Suppressor macrophage treated with lipopolysaccharide for 1 hour (primary cell): ENCODE measurements at regions not wholly inside any gene's neighbourhood (a gene's known extent, or its start where the extent isn't known, plus 50 kb on each side); places are given as distances from the start of the nearest gene placed in this dataset.

Source experiments
- DNase-seq, 3 donors: peaks; one replicate each; pipeline ENCODE4 v3.0.0-alpha.2; 2020 to 2022

DNA sequence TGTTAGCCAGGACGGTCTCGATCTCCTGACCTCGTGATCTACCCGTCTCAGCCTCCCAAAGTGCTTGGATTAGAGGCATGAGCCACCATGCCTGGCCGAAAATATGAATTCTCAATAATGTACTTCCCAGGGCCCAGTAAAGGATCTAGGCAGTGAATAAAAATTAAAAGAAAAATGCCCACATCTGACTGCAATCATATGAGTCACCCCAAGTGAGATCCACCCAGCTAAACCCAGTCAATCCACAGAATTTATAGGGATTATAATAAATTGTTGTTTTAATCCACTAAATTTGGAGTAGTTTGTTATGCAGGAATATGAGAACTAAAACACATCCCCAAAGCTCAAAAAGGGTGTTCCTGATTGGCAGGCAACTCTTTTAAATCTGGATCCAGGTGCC, 93.5 kb upstream of the STK39 start:
- DNase-seq, result no peak

DNA sequence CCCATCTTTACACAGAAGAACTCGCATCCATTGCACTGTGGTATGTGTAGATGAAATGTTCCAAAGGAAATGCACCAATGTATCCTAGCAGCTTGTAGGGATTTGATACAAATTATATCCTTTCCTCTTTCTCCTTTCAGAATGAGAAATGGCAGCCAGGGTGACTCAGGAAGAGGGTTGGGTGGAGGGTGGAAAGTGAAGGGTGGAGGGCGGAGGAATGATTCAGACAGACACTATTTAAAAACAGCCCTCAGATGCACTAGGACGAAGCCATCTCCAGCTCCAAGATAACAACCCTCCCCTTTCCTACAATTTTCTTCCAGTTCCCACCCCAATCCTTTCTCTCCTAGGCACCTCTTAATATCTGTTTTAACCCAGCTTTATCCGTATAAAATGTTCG, 96.2 kb upstream of the STK39 start:
- DNase-seq, result peak in 1 of 3 donors; percentile 8

DNA sequence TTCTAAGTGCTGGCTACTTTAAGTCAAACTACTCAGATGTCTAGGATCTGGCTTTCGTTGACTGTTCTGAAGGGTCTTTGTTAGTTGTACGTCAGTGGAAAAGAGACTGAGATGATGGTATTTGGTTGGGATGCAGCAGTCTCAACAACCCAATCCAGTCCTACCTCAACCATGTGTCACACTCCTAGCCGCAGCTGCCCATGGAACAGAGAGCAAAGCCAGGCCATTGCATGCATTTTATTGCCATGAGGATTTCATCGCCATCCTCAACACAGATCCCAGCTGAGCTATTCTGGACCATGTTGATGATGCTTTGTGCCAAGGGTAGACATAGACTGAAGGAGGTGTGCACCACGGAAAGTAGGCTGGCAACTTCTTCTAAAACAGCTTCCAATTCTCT, 97.3 kb upstream of the STK39 start:
- no peak for DNase-seq

DNA sequence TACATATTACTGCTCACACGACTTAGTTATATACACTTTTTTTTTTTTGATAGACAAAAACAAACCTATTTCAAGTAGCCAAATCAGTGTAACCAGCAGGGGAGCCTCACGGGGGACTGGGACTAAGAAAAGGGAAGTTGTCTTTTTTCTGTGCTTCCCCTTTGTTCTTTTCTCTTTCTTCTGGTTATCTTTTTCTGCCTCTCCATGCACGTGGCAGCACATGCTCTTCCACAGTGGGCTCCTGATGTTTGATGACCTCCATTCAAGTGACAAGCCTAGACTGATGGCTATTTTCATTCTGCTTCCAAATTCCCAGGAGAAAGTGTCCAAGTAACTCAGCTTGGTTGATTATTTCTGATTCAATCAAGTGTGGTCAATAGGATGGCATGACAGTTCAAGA, 98.2 kb upstream of the STK39 start:
- peak; percentile 29 to 45 (median 41) for DNase-seq

DNA sequence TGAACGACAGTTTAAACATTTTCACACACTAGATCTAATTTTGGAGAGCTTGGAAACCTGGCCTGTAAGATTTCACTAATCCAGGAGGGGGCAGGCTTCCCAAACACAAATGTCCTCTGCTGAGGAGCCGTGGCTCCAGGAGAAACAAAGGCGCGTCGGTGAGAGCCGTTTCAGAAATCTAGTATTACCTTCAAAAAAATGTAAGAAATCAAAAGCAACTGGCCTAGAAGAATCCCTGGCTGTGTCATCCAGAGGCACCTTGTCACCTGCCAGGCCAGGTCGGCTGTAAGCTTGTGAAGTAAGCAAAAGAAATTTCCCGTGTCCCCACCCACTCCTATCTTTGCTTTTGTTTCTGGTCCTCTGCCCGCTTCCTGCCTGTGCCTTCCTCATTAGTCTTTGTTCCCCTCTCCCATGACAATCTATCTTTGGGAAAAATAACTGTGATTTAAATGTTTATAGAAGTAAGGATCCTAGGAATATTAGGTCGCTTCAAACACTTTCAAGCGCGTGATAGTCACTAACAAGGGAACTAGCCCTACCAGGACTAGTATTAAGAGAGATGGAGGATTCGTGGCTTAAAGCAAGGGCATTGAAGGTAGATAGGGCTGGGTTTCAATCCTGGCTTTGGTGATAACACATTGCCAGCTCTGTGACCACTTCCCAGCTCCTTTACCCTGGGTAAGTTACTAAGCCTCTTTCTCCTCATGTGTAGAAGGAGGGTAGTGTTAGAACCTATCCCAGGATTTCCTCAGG, 99.5 kb upstream of the STK39 start:
- peak; percentile 76 to 85 (median 83) for DNase-seq

DNA sequence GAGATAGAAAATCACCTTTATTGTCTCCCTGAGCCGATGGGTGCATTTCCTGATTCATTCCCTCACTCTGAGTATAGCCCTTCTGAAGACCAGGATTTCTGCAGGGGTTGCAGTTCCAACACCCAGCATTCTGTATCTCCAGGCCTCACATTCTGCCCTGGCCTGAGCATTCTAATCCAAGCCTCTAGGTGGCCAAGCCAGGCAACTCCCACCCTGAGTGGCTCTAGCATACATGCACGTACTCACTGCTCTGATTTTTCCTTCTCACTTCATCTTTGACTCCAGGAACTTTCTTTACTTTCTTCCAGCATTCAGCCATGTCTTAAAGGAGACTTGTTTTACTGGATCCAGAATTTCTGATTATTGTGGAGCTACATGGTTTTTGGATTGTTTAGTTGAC, 100.7 kb upstream of the STK39 start:
- peak; percentile 53 to 61 (median 59) for DNase-seq

DNA sequence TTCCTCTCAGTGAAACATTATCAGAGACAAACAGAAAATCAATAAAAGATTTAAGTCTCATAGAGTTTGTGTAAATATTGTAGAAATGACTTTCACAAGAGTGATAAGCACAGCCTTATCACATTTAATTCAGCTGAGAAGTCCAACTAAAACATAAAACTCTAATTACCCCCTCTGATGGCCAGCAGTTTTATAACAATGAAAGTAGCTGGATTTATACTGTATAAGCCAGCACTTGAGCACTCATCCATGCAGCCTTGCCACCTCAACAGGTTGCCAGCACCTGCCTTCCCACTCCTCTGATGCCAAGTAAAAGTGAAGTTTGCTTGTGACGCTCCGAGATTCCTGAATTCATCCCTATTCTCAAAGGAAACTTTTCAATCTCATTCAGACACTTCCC, 103.0 kb upstream of the STK39 start:
- no peak for DNase-seq

GRCh38 chr2:168353251-168353650, 102.8 kb upstream of the CERS6 start:
- no peak for DNase-seq

- DNase-seq, result no peak
Measured at GRCh38 chr2:168354499-168354898, 101.6 kb upstream of the CERS6 start.

GRCh38 chr2:168355121-168355520, 101.0 kb upstream of the CERS6 start:
- no peak for DNase-seq

DNA sequence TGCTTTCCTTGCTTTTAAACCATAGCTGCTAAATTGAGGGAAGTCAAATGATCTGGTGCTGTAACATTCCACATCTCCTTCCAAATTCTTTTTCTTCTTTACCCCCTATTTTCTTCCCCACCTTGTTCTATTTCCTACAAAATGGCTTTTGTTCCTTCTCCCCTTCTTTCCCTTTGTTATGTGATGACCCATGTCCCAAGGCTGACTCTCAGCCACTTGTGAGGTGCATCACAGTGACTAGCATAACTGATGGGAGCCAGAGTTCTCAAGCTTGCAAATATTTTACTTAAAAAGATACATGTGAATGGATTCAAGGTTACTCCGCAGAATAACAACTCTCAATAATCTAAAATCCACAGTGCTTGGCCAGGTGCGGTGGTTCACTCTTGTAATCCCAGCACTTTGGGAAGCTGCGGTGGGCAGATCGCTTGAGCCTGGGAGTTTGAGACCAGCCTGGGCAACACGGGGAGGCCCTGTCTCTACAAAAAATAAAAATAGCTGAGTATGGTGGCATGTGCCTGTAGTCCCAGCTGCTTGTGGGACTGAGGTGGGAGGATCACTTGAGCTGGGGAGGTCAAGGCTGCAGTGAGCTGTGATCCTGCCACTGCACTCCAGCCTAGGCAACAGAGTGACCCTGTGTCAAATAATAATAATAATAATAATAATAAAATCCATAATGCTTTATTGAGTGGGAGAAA, 100.1 kb upstream of the CERS6 start:
- DNase-seq, result no peak

GRCh38 chr2:168356477-168356835, 99.6 kb upstream of the CERS6 start:
- DNase-seq, result peak in 2 of 3 donors; percentile 16 to 51

GRCh38 chr2:168357797-168358472, 98.1 kb upstream of the CERS6 start:
- DNase-seq, result peak in 2 of 3 donors; percentile 24 to 68

- no peak for DNase-seq
Measured at GRCh38 chr2:168359082-168359481, 97.0 kb upstream of the CERS6 start.

- DNase-seq, result peak; percentile 69 to 93 (median 83)
Measured at GRCh38 chr2:168363347-168364092, 92.6 kb upstream of the CERS6 start.

DNA sequence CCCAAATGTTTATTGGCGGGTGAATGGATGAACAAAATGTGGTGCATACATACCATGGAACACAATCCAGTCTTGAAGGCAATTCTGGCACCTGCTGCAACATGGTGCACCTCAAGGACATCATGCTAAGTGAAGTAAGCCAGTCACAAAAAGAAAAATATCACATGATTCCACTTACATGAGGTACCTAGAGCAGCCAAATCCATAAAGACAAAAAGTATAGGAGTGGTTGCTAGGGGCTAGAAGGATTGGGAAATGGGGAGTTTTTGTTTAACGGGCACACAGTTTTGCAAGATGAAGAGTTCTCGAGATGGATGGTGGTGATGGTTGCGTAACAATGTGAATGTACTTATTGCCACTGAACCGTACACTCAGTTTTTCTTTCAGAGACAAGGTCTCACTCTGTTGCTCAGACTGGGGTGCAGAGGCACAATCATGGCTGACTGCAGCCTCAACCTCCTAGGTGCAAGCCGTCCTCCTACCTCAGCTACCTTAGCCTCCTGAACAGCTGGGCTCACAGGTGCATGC, 90.9 kb upstream of the CERS6 start:
- DNase-seq, result peak; percentile 71 to 88 (median 84)

- peak in 1 of 3 donors; percentile 12 for DNase-seq
Measured at GRCh38 chr2:168369031-168369430, 87.0 kb upstream of the CERS6 start.

DNA sequence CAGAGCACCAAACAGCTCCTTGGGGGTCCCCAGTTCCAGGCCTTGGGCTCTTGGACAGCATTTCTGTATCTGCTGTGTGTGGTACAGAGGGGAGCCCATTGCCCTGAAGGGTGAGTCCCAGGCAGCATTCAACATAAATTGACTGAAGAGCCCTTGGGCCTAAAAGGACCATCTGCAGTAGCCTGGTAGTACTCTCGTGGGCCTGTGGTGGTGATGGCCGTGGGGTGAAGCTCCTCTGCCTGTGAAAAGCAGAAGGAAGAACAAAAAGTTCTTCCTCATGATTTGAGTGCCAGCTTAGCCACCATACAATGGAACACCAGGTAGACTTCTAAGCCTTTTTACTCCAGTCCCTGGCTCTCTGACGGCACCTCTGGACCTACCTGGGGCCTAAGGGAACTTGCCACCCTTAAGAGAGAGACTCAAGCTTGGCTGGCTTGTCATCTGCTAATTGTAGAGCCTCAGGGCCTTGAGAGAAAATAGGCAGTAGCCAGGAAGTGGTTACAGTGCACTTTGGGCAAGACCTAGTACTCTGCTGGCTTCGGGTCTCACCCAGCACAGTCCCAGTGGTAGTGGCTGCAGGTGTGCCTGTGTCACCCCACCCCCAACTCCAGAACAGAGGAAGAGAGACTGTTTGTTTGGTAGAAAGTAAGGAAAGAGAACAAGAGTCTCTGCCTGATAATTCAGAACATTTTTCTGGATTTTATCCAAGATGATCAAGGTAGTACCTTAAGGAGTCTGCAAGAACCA, 84.6 kb upstream of the CERS6 start:
- peak in 1 of 3 donors; percentile 13 for DNase-seq

GRCh38 chr2:168373468-168373867, 82.6 kb upstream of the CERS6 start:
- DNase-seq, result peak in 1 of 3 donors; percentile 5

GRCh38 chr2:168375195-168375798, 80.8 kb upstream of the CERS6 start:
- peak; percentile 13 to 30 (median 19) for DNase-seq

DNA sequence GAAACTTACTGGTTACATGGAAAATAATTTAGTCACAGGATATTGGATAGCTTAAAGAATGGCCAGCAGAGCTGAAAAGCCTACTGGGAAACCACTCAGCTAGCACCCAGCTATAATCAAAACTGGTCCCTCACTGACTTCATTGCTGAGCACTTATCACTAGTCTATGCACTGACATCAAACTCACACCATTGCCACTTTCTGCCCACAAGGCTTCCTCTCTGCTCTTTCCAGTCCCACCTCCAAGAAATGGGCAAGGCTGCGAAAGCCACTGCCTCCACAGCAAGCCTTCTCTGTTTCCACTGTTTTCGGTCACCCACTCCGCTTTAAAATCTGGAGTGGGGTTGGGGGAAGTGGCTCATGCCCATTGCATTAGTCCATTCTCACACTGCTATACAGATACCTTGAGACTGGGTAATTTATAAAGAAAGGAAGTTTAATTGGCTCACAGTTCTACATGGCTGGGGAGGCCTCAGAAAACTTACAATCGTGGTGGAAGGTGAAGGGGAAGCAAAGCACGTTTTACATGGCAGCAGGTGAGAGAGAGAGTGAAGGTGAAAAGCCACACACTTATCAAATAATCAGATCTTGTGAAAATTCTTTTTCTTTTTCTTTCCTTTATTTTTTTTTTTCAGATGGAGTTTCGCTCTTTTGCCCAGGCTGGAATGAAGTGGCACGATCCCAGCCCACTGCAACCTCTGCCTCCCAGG, 77.0 kb upstream of the CERS6 start:
- DNase-seq, result no peak
